T47D (cell line): ENCODE measurements at regions not wholly inside any gene's neighbourhood (a gene's known extent, or its start where the extent isn't known, plus 50 kb on each side); places are given as distances from the start of the nearest gene placed in this dataset.
A peak's percentile ranks its signal among the peaks of the same experiment; 100 is the strongest.

Experiments used
- DNase-seq, 2 experiments: peaks; one replicate each; pipeline versions ENCODE4 v3.0.0 to v3.0.0-alpha.2; 2011 to 2012; ENCODE audit warnings: low read depth in 1 of 2, low spot score in 1 of 2
- JUND ChIP-seq: IDR thresholded peaks from 2 replicates; pipeline ENCODE4 v1.6.1; 2012; ENCODE audit warnings: low read depth
- in situ Hi-C: cut with HindIII; loops from 2 replicates; pipeline ENCODE4 v1.10.0; 2016; ENCODE audit warnings: low sequenced_read_pairs, low pct_unique_long_range_greater_than_20kb

DNA sequence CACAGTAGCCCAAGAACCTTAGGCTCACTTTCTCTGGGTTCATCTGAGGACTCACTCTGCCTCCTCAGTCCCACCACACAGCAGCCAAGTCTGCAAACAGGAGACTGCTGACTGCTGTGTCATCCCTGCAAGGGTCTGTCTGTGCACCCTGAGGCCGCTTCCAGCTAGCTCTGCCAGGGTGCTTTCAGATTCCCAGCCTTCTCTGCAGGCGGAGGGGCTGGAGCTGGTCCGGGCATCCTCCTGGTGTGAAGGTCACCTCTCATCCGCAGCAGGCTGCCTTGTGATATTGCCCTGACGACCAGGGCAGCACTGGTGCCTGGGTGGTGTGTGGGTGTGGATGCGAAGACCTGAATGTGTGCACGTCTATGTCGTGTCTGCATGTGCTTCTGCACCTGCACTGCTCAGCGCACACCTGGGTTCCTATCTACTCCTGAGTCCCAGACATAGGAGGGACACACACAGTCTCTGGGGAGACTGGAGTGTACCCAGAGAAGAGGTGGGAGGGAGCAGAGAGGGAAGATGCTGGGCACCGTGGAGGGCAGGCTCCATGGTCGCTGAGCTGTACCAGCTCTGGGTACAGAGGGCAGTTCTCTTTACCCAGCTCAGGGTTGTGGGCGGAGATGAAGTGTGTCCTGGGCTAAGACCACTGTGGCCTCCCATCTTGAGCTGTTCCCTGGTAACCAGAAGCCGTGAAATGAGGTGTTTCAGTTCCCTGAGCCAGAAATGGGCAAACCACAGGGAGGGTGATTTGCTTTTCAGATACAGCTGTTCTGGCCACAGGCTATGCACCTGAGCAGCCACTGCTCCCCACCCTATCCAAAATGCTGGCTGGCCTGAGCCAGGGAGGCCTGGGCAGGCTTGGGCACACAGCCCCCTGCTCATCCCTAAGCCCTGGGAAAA, 160.9 kb upstream of the CSF3R start:
- no peak for TF ChIP-seq JUND
- in situ Hi-C loops: no loop called here
- no peak for DNase-seq

- in situ Hi-C loops: no loop called here
- no peak for TF ChIP-seq JUND
- DNase-seq: no peak
These were observed 160.1 kb upstream of the CSF3R start for GRCh38 chr1:36642802-36643201.

- DNase-seq: peak in 1 of 2 experiments; percentile 25
- TF ChIP-seq JUND: no peak
- in situ Hi-C loops: no loop called here
These were observed 159.1 kb upstream of the CSF3R start for GRCh38 chr1:36641776-36642175.

GRCh38 chr1:36639461-36639860, 156.7 kb upstream of the CSF3R start:
- no peak for TF ChIP-seq JUND
- in situ Hi-C loops: no loop called here
- no peak for DNase-seq

- in situ Hi-C loops: no loop called here
- TF ChIP-seq JUND: no peak
- DNase-seq: no peak
These were observed 155.6 kb upstream of the CSF3R start for GRCh38 chr1:36638268-36638667.

- no peak for TF ChIP-seq JUND
- in situ Hi-C loops: no loop called here
- no peak for DNase-seq
These were observed 153.5 kb upstream of the CSF3R start for GRCh38 chr1:36636206-36636605.

GRCh38 chr1:36635284-36635683, 152.6 kb upstream of the CSF3R start:
- in situ Hi-C loops: no loop called here
- no peak for DNase-seq
- TF ChIP-seq JUND: no peak

DNA sequence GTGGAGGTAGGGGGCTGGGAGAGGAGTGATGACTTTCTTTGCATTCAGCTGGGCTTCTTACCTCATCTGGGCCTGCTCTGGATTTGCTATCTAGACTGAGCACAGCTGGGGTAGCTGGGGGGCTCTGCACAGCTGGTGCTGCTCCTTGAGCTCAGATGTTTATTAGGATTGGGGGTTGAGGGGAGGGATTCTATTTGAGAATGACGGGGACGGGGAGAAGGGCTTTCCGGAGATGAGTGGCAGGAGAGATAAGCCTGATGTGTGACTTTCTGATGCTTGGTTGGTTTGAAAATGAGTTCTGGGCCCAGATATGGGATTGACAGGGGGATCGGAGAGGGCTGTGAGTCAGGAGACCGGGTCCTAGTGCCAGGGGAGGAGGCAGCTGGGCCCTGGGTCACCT, 146.1 kb upstream of the CSF3R start:
- in situ Hi-C loops: no loop called here
- TF ChIP-seq JUND: no peak
- DNase-seq: no peak

DNA sequence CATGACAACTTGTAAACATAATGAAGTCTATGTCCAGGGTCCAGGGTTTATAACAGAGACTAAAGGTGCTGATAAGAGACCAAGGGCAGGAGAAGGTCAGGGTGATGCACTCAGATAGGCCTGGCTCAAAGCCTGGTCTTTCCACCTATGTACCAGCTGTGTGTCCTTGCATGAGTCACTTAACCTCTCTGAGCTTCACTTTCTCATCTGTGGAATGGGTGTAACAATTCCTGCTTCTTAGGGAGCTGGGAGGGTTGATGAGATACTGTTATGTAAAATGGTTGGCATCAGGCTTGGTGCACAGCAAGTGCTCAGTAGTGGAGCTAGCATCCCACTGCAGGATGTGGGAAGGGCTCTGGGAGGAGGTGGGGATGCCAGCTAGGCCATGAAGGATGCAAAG, 143.7 kb upstream of the CSF3R start:
- no peak for DNase-seq
- TF ChIP-seq JUND: no peak
- in situ Hi-C loops: no loop called here

DNA sequence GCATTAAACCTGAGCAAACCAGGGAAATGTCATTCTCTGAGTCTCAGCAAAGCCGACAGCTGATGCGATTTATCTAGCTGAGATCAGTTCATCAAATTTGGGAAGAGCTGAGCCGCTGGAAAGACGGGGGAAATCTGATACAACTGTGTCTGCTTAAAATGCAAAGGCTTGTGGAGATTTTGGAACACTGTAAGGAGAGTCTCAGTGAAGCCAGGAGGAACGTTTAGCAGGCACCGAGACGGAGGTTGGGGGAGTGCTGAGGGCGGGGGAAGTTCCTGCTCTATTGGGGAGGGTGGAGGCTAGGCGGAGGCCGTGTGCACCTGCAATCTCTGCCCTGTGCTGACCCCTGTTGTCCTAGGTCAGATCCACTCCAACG, 143.2 kb upstream of the CSF3R start:
- TF ChIP-seq JUND: no peak
- in situ Hi-C loops: no loop called here
- DNase-seq: no peak

- no peak for TF ChIP-seq JUND
- in situ Hi-C loops: no loop called here
- no peak for DNase-seq
These were observed 142.7 kb upstream of the CSF3R start for GRCh38 chr1:36625253-36625934.

DNA sequence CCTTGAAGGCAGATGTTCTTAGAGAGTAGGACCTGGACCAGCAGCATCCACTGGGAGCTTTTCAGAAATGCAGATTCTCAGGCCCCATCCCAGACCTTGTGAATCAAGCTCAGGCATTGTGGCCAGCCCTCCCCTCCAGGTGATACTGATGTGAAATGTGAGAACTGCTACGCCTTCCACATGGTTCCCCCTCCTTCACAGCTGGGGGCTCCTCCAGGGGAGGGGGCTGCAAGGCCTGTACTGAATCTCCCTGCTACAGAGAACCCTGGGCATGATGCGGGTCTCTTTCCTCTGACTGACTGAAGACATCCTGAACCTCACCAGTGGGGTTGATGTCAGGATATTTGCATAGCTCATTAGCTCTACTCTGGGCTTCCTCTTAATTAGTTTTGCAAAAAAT, 141.8 kb upstream of the CSF3R start:
- in situ Hi-C loops: no loop called here
- DNase-seq: no peak
- TF ChIP-seq JUND: no peak
